ENCODE measurements at regions not wholly inside any gene's neighbourhood (a gene's known extent, or its start where the extent isn't known, plus 50 kb on each side); places are given as distances from the start of the nearest gene placed in this dataset.

GRCh38 chr1:87821335-87821697 is 492.6 kb downstream of the LMO4 start:
- in situ Hi-C loops (cut with MboI; ENCODE audit: low sequenced_read_pairs, unreplicated experiment): no loop called here
- TF ChIP-seq CTCF (IDR thresholded peaks at IDR 0.05; ENCODE audit: borderline replicate concordance, control extremely low read depth, extremely low read depth, insufficient read depth, missing control alignments): no peak
- DNase-seq (ENCODE audit: low spot score): no peak

GRCh38 chr1:87826681-87827251 is 498.1 kb downstream of the LMO4 start:
- in situ Hi-C loops (cut with MboI; ENCODE audit: low sequenced_read_pairs, unreplicated experiment): no loop called here
- DNase-seq (ENCODE audit: low spot score): peak; percentile 47
- TF ChIP-seq CTCF (IDR thresholded peaks at IDR 0.05; ENCODE audit: borderline replicate concordance, control extremely low read depth, extremely low read depth, insufficient read depth, missing control alignments): no peak

- no peak for TF ChIP-seq CTCF (IDR thresholded peaks at IDR 0.05; ENCODE audit: borderline replicate concordance, control extremely low read depth, extremely low read depth, insufficient read depth, missing control alignments)
- in situ Hi-C loops (cut with MboI; ENCODE audit: low sequenced_read_pairs, unreplicated experiment): no loop called here
- DNase-seq (ENCODE audit: low spot score): no peak
These were observed 500.7 kb downstream of the LMO4 start for GRCh38 chr1:87829360-87829759.

- in situ Hi-C loops (cut with MboI; ENCODE audit: low sequenced_read_pairs, unreplicated experiment): no loop called here
- TF ChIP-seq CTCF (IDR thresholded peaks at IDR 0.05; ENCODE audit: borderline replicate concordance, control extremely low read depth, extremely low read depth, insufficient read depth, missing control alignments): no peak
- DNase-seq (ENCODE audit: low spot score): no peak
These were observed 501.8 kb downstream of the LMO4 start for GRCh38 chr1:87830432-87830978.

GRCh38 chr1:87833166-87833565 is 504.5 kb downstream of the LMO4 start:
- in situ Hi-C loops (cut with MboI; ENCODE audit: low sequenced_read_pairs, unreplicated experiment): no loop called here
- no peak for TF ChIP-seq CTCF (IDR thresholded peaks at IDR 0.05; ENCODE audit: borderline replicate concordance, control extremely low read depth, extremely low read depth, insufficient read depth, missing control alignments)
- no peak for DNase-seq (ENCODE audit: low spot score)

GRCh38 chr1:87834151-87834550 is 505.5 kb downstream of the LMO4 start:
- DNase-seq (ENCODE audit: low spot score): no peak
- TF ChIP-seq CTCF (IDR thresholded peaks at IDR 0.05; ENCODE audit: borderline replicate concordance, control extremely low read depth, extremely low read depth, insufficient read depth, missing control alignments): no peak
- in situ Hi-C loops (cut with MboI; ENCODE audit: low sequenced_read_pairs, unreplicated experiment): no loop called here
